ENCODE measurements at regions not wholly inside any gene's neighbourhood (a gene's known extent, or its start where the extent isn't known, plus 50 kb on each side); places are given as distances from the start of the nearest gene placed in this dataset.
"Not testable (repeated sequence)": the region's sequence is repeated elsewhere in the genome, so short reads cannot be mapped to it uniquely, and the experiment has no call there.

- TF ChIP-seq CTCF (tag by site-specific recombination; IDR thresholded peaks at IDR 0.05); MZF1 (tag by site-specific recombination; IDR thresholded peaks at IDR 0.05; ENCODE audit: borderline replicate concordance); TCF7L2 (IDR thresholded peaks at IDR 0.05; ENCODE audit: borderline replicate concordance, low read depth, low read length); ZSCAN5A (tag by site-specific recombination; IDR thresholded peaks at IDR 0.05); ZSCAN18 (tag by site-specific recombination; IDR thresholded peaks at IDR 0.05); ZFHX2 (tag by site-specific recombination; conservative IDR thresholded peaks at IDR 0.05); IKZF3 (tag by site-specific recombination; IDR thresholded peaks at IDR 0.05); ZBTB17 (tag by site-specific recombination; IDR thresholded peaks at IDR 0.05); ZNF26 (tag by site-specific recombination; IDR thresholded peaks at IDR 0.05): not testable (repeated sequence)
Observed at GRCh38 chr4:12333083-12333482, 904.4 kb upstream of the HS3ST1 start.
